GM10266 (cell line): ENCODE measurements at regions not wholly inside any gene's neighbourhood (a gene's known extent, or its start where the extent isn't known, plus 50 kb on each side); places are given as distances from the start of the nearest gene placed in this dataset.

Experiments used
- DNase-seq: peaks from one replicate; pipeline ENCODE4 v3.0.0; 2012; ENCODE audit errors: extremely low spot score
- TF ChIP-seq, protein P1 (sequence below): IDR thresholded peaks from 2 replicates; pipeline ENCODE4 v1.5.1; 2012; ENCODE audit warnings: mild to moderate bottlenecking, low read depth; ENCODE audit not compliant: control insufficient read depth, insufficient read depth; ENCODE audit errors: missing control alignments

DNA sequence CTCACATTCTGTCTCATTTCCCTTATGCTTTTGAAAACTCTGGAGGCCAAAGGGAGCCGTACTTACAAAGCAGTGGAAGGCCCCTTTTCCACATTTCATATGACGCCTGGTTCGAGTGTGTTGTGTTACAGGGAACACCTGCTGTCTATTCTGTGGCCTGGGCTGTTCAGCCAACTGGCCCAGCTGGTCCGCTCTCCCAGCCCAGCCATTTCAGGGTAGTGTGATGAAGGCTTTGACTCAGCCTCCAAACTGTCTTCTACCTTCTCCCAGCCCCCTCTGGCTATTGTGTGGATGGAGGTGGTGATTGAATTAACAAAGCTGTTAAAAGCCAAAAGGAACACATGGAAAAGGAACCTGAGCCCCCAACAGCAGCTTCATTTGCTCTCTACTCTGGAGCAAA is 233.8 kb downstream of the ICOS start:
- TF ChIP-seq, protein P1, sequence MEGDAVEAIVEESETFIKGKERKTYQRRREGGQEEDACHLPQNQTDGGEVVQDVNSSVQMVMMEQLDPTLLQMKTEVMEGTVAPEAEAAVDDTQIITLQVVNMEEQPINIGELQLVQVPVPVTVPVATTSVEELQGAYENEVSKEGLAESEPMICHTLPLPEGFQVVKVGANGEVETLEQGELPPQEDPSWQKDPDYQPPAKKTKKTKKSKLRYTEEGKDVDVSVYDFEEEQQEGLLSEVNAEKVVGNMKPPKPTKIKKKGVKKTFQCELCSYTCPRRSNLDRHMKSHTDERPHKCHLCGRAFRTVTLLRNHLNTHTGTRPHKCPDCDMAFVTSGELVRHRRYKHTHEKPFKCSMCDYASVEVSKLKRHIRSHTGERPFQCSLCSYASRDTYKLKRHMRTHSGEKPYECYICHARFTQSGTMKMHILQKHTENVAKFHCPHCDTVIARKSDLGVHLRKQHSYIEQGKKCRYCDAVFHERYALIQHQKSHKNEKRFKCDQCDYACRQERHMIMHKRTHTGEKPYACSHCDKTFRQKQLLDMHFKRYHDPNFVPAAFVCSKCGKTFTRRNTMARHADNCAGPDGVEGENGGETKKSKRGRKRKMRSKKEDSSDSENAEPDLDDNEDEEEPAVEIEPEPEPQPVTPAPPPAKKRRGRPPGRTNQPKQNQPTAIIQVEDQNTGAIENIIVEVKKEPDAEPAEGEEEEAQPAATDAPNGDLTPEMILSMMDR, result no peak
- DNase-seq, result no peak

DNA sequence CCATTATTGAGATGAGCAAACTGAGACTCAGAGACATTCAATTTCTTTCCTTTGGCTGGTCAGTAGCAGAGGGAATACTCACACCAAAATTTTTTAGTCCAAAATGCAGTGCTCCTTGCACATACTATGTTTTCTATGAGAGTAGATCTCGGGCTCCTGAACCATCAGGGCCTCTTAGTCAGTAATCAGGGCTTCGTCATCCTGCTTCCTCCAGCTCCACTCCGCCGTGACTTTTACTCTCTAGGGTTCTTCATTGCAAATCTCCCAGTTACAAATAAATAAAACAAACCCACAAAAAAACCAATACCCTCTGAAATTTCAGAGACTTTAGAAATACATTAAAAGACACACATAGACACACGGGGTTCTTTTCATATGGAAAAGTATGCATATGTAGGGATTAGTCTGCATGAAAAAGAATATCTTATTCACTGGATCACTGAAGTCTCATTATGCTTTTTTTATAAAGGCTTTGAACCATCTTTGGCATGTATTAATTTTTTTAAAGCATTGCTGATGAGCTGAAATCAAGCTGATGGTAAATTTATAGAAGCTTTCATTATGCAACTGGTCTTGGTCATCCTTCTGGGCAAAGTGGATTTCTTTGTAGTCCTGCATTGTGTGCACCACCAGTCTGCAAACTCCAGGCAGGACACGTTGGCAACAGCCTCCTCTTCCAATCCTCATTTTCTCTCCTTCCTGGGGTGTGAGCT is 235.0 kb downstream of the ICOS start:
- TF ChIP-seq, protein P1, result no peak

DNA sequence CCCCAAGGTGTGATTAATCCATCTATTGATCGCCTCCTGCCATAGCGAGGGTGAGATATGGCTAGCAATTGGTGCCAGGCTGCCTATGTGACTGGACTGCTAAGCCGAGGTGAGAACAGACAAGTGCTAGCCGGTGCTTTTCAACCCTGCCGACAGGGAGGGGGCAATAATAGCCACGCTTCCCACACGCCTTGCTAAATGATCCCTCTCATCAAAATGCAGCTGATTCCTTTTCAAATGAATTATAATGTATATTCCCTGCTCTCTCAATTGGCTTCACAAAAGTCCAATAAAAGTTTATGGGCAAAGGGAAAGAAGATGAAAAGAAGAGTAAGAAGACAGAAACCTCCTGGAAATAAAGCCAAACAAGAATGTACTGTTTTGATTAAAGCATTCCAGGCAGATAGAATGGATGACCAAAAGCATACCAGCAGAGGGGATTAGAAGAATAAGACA is 235.6 kb downstream of the ICOS start:
- TF ChIP-seq, protein P1, result no peak
- DNase-seq, result no peak

More for the DNA sequence above, 235.0 kb downstream of the ICOS start:
- DNase-seq, result no peak

DNA sequence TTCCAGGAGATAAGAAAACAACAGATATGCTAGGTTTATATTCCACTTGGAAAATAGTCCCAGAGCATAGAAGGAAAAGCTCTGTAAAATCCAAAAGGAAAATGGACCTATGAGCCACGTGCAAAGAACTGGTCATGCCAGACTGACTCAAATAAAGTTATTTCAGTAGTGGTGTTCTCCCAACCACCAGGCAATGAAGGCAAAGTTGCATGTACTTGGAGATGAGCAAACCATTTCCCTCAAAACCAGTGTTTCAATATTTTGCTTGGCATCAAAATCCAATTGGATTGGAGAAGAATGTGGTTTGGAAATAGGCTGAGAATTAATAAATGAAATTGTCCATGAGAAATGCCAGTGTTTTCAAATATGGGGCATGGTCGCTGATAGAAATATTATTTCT is 237.5 kb downstream of the ICOS start:
- no peak for DNase-seq
- TF ChIP-seq, protein P1, result no peak

DNA sequence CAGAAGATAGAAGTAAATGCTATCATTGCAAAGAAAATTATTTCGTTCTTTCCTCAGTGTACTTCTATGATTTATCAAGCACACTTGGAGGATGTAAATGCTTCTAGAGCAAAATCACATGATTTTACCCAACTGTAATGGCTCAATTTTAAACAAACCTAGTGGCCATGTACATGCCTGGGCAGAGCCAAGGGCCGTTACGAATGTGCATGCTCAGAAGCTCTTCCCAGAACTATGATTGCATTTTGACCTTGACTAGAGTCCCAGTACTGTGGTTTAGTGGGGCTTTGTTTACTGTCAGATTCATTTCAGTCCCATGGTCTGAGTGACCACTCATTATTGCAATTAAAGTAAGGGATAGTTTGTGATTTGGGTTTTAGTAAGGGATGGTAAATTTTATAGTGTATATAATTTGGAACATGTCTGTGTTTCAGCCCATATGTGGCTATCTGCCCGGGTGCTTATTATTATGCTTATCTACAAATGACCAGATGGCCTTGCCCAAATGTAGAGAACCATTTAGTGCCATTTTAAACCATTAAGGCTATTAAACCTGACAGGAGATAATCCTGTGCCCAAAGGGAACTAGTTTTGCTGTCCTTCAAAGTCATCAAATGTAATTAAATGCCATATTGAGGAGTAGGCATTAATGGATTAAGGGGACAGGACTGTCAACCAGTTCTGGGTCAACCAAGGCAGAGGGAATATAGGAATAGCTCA is 239.1 kb downstream of the ICOS start:
- TF ChIP-seq, protein P1, result no peak
- no peak for DNase-seq

DNA sequence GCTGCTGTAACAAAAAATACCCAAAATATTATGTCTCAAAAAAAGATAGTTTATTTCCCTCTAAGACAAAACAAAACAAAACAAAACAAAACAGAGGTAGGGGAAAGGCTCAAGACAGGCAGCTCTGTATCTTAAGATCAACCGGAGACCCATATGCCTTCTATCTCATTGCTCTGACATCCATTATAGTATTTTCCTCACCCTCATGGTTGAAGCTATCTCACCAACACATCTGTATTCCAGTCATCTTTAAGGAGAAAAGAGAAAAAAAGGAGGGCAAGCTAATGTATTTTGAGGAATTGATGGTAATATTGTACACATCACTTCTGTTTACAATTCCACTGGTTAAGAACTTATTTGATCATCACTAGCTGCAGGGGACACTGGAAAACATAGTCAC is 239.7 kb downstream of the ICOS start:
- TF ChIP-seq, protein P1, result no peak
- no peak for DNase-seq
